Astrocyte of the spinal cord (primary cell): ENCODE measurements at regions not wholly inside any gene's neighbourhood (a gene's known extent, or its start where the extent isn't known, plus 50 kb on each side); places are given as distances from the start of the nearest gene placed in this dataset.

Experiments used
- DNase-seq: peaks from one replicate; pipeline ENCODE4 v3.0.0; 2011; ENCODE audit warnings: low read depth, low spot score
- H3K4me3 ChIP-seq: 2 replicates; pipeline ENCODE4 v1.5.1; 2011; ENCODE audit warnings: low read depth, mild to moderate bottlenecking, low read length, moderate library complexity
- CTCF ChIP-seq: IDR thresholded peaks from 2 replicates; pipeline ENCODE4 v1.5.1; 2012; ENCODE audit warnings: low read depth, mild to moderate bottlenecking, low read length, inconsistent platforms
- in situ Hi-C: cut with HindIII; loops from 2 replicates; pipeline ENCODE4 v1.10.0; 2017; ENCODE audit warnings: low sequenced_read_pairs

DNA sequence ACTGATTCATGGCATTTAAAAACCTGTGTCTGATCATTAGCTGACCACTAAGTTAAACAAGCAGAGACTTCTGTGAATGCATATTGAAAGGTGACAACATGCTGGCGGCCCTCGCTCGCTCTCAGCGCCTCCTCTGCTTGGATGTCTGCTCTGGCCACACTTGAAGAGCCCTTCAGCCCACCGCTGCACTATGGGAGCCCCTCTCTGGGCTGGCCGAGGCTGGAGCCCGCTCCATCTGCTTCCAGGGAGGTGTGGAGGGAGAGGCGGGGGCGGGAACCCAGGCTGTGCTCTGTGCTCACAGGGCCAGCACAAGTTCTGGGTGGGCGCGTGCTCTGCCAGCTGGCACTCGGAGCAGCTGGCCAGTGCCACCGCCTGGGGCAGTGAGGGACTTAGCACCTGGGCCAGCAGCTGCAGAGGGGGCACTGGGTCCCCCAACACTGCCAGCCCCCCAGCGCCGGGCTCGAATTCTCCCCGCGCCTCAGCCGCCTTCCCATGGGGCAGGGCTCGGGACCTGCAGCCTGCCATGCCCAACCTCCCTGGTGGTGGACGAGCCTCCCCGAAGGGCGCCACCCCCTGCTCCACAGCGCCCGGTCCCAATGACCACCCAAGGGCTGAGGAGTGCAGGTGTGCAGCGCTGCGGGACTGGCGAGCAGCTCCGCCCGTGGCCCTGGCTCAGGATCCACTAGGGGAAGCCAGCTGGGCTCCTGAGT lies 252.4 kb downstream of the ZIC4 start:
- no peak for TF ChIP-seq CTCF
- in situ Hi-C loops, result no loop called here
- no peak for DNase-seq

DNA sequence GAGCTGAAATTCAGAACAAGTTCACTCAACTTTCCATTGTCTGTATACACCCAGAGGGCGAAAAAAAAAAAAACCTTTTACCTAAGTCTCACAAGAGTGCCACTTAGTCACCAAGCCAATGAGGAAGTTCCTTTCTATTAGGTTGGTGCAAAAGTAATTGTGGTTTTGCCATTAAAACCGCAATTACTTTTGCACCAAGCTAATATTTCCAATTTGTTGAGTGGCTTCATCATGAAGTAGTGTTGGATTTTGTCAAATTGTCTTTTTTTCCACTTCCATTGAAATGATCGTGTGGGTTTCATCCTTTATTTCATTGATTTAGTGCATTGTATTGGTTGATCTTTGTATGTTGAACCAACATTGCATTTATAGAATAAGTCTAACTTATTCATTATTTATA lies 253.9 kb downstream of the ZIC4 start:
- TF ChIP-seq CTCF, result no peak
- DNase-seq, result no peak
- no peak overlapping the region for H3K4me3 ChIP-seq
- in situ Hi-C loops, result no loop called here

More for the DNA sequence above, 252.4 kb downstream of the ZIC4 start:
- H3K4me3 ChIP-seq, result no peak overlapping the region

DNA sequence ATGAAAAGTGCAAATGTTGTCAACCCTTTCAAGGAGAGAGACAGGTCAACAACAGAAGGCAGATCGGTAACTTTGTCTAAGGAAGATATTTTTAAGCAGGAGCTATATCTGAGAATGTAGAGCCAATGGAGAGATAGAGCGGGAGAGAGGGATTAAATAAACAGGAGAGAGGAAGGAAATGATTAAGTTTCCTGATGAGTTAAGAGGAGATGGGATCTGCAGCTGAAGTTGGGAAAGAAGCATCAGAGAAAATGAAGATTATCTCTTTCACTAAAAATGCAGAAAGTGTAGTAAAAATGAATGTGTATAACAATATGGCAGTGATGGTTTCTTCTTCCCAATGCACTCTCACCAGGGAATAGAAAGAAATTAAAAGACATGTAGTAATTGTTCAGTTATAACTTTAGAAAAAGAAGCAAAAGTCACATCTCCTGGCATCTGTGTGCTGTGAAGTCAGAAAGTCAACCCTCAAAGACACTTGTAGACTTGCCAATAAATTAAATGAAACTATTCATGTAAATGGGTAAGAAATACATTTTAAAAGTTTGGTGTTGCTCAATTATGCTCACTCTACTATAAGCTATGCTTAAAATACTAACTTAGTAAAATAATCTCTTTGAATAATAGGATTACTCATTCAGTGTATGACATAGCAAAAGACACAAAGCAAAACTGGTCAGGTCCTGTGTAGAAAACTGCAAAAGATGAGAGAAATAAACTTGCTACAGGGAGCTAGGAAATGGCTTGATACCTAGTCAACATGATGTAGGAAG lies 264.6 kb downstream of the ZIC4 start:
- in situ Hi-C loops, result no loop called here
- no peak for DNase-seq
- no peak for TF ChIP-seq CTCF
- H3K4me3 ChIP-seq, result no peak overlapping the region

GRCh38 chr3:147139341-147139740 lies 267.0 kb downstream of the ZIC4 start:
- in situ Hi-C loops, result no loop called here
- TF ChIP-seq CTCF, result no peak
- DNase-seq, result no peak
- no peak overlapping the region for H3K4me3 ChIP-seq

DNA sequence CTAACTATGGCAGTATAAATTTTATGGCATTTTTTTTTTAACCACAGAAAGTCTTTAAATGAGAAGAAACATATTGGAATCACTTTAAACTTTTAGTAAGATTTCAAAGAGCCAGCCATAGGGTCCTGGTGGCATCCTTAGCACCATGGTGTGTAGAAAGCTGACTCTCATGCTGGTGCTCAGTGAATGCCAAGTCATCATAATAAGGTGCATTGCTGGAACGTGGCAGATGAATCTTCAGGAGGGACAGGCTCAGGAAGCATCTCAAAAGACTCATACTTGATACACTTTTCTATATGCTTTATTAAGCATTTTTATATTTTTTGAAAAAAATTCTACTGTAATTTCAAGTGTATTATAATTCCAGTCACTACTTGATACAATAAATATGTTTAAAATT lies 274.2 kb downstream of the ZIC4 start:
- no peak for DNase-seq
- in situ Hi-C loops, result no loop called here
- H3K4me3 ChIP-seq, result no peak overlapping the region
- TF ChIP-seq CTCF, result no peak

DNA sequence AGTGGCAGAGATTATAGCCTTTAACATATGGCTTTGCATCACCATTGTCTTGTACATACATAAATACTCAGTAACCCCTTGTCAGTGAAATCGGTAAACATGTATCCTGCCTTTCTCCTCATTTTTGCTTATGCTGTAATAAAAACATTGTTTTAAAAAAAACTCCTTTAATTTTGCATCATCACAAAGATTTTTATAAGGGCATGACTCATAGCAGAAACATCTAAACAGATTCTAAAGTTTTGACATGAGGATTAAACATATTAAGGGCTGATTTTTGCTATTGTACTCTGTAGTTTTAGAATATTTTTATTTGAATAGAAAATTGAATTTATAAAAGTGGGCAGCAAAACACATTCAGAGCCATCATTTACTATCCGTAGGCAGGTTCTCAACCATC lies 275.9 kb downstream of the ZIC4 start:
- in situ Hi-C loops, result no loop called here
- H3K4me3 ChIP-seq, result no peak overlapping the region
- peak; percentile 26 for DNase-seq
- no peak for TF ChIP-seq CTCF
